Right lobe of liver (tissue), 4 donors: ENCODE measurements at regions not wholly inside any gene's neighbourhood (a gene's known extent, or its start where the extent isn't known, plus 50 kb on each side); places are given as distances from the start of the nearest gene placed in this dataset.

Experiments
- CTCF ChIP-seq, 4 donors: fragments of 200-600 bp in 3 of 4; fragments of 450-650 bp in 1 of 4; IDR thresholded peaks; one replicate each; pipeline versions ENCODE4 v1.5.1 to v1.8.0; 2016 to 2022; ENCODE audit warnings: antibody characterized with exemption in 4 of 4, mild to moderate bottlenecking in 2 of 4
- POLR2A ChIP-seq: fragments of 450-650 bp; IDR thresholded peaks from one replicate; pipeline ENCODE4 v1.6.1; 2017; ENCODE audit warnings: antibody characterized with exemption, mild to moderate bottlenecking
- donor health status: DM: no; HTN: no; CAD: no.
- donor health status: DM: no; HTN: no; CAD: no.
- donor health status: DM: no; HTN: yes; CAD: no.

GRCh38 chr4:163587867-163588266, 93.4 kb downstream of the TMA16 start:
- TF ChIP-seq POLR2A (no peak), CTCF (IDR thresholded peaks at IDR 0.05) (no peak)
